Peyer's patch (tissue), 4 donors: ENCODE measurements at regions not wholly inside any gene's neighbourhood (a gene's known extent, or its start where the extent isn't known, plus 50 kb on each side); places are given as distances from the start of the nearest gene placed in this dataset.

Experiments
- POLR2A ChIP-seq, 2 donors: fragments of 450-650 bp; IDR thresholded peaks; one replicate each; pipeline ENCODE4 v1.5.1; 2017; ENCODE audit warnings: antibody characterized with exemption in 2 of 2, mild to moderate bottlenecking in 2 of 2, moderate library complexity in 2 of 2
- TF ChIP-seq, protein P1 (sequence below), 6 experiments: fragments of 450-650 bp in 4 of 6; fragments of 200-600 bp in 2 of 6; sonication (generic) in 1 of 6; IDR thresholded peaks; one replicate each; pipeline ENCODE4 v1.5.1; 2017 to 2019; ENCODE audit warnings: antibody characterized with exemption in 6 of 6, mild to moderate bottlenecking in 3 of 6, moderate library complexity in 1 of 6

DNA sequence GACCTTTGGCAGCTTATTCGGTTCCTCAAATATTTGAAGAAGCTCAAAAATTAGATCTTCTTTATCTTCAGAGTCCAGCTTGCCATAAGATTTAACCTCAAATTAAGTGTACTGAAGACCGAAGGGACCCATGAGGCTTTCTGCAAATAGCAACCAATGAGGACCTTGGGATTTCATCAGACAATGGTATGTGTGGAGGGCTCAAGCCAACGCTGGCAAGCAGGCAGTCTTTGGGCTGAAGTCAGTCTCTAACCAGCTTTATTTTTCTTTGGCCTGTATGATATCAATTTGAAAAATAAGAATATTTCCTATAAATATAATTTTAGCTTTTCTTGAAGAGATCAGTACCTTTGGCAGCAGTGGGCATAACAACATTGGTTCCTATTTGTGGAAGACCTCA is 692.7 kb downstream of the MCTP2 start:
- TF ChIP-seq, protein P1, sequence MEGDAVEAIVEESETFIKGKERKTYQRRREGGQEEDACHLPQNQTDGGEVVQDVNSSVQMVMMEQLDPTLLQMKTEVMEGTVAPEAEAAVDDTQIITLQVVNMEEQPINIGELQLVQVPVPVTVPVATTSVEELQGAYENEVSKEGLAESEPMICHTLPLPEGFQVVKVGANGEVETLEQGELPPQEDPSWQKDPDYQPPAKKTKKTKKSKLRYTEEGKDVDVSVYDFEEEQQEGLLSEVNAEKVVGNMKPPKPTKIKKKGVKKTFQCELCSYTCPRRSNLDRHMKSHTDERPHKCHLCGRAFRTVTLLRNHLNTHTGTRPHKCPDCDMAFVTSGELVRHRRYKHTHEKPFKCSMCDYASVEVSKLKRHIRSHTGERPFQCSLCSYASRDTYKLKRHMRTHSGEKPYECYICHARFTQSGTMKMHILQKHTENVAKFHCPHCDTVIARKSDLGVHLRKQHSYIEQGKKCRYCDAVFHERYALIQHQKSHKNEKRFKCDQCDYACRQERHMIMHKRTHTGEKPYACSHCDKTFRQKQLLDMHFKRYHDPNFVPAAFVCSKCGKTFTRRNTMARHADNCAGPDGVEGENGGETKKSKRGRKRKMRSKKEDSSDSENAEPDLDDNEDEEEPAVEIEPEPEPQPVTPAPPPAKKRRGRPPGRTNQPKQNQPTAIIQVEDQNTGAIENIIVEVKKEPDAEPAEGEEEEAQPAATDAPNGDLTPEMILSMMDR (IDR thresholded peaks at IDR 0.05) = no peak
- TF ChIP-seq POLR2A (IDR thresholded peaks at IDR 0.05) = no peak
